ENCODE measurements at regions not wholly inside any gene's neighbourhood (a gene's known extent, or its start where the extent isn't known, plus 50 kb on each side); places are given as distances from the start of the nearest gene placed in this dataset.
"Not testable (repeated sequence)": the region's sequence is repeated elsewhere in the genome, so short reads cannot be mapped to it uniquely, and the experiment has no call there.

DNA sequence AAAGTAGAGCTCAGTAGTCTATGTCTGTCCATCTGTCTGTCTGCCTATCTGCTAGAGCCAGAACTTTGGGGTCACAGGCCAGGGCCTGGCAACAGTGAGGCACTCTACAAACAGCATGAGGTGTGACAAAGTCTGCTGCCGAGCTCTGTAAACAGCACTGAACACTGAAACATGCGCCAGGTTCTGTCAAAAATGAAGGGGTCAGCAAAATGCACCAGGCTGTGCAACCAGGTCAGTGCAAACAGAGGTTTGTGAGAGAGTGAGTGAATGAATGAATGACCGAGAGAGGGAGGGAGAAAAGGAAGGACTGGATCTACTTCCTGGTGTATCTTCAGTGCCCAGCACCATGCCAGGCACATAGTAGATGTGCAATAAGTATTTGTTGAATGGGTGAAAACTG lies 1957.8 kb downstream of the FOXD4L5 start:
- not testable (repeated sequence) for H3K27me3 ChIP-seq, H3K4me1 ChIP-seq, H3K4me3 ChIP-seq, H3K27ac ChIP-seq, H3K9me3 ChIP-seq, H3K36me3 ChIP-seq
- DNase-seq (ENCODE audit: low spot score): peak; percentile 30

DNA sequence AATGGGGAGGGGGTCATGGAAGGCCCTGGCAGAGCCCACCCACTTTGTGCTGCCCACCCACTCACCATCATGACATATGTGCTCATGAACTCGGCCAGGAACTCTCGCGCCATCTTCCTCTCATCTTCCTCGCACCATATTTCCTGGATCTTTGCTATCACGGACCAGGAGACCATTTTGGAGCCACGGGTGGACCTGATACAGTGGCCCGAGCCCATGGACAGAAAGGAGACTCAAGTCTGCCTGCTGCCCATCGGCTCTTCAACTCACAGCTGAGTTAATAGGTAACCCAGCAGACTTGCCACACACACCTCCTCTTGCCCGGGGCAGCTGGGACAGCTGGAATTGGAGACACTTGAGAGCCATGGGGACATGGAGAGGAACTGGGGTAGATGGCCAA lies 1958.3 kb downstream of the FOXD4L5 start:
- not testable (repeated sequence) for H3K4me1 ChIP-seq, H3K36me3 ChIP-seq, H3K9me3 ChIP-seq, H3K4me3 ChIP-seq, H3K27me3 ChIP-seq, H3K27ac ChIP-seq
- DNase-seq (ENCODE audit: low spot score): peak; percentile 13

DNA sequence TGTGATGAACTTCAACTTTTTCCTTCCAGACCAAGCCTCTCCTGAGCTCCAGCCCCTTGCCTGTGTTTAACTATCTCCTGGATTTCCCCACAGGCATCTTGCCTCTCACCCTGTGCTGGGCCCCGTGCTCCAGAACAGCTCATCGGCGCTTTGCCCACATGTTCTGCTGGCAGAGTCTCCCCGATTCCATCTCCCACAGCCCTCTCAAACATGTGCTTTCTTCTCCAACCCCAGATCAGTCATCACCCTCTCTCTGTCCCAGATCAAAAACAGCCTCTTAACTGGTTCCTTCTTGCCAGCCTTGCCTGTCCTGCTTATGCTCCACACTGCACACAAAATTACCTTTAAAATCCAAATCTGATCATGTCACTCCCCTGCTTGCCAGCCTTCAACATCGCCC lies 1959.3 kb downstream of the FOXD4L5 start:
- H3K9me3 ChIP-seq, H3K4me1 ChIP-seq, H3K36me3 ChIP-seq, H3K27me3 ChIP-seq, H3K4me3 ChIP-seq: not testable (repeated sequence)
- peak; percentile 59 for DNase-seq (ENCODE audit: low spot score)
- peak overlapping the region in 1 of 2 donors; percentile 61 for H3K27ac ChIP-seq

DNA sequence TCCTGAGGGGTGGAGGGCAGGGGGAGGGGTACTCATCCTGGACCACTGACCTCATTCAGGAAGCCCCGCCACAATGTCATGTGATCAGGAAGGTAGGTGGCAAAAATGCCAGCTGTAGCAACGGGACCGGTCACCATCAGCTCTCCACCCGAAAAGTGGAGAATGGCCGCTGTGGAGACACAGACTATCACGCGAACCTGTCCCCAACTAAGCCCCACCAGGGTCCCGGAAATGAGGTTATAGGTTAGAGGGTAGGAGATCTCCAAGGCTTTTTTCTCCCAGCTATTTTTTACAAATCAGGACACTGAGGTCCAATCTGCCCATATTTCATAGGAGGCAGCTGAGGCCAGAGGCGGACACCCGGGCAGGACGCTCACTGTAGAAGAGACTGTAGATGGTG lies 1966.9 kb downstream of the FOXD4L5 start:
- peak; percentile 52 for DNase-seq (ENCODE audit: low spot score)
- not testable (repeated sequence) for H3K36me3 ChIP-seq, H3K27ac ChIP-seq, H3K4me1 ChIP-seq, H3K27me3 ChIP-seq, H3K4me3 ChIP-seq, H3K9me3 ChIP-seq

DNA sequence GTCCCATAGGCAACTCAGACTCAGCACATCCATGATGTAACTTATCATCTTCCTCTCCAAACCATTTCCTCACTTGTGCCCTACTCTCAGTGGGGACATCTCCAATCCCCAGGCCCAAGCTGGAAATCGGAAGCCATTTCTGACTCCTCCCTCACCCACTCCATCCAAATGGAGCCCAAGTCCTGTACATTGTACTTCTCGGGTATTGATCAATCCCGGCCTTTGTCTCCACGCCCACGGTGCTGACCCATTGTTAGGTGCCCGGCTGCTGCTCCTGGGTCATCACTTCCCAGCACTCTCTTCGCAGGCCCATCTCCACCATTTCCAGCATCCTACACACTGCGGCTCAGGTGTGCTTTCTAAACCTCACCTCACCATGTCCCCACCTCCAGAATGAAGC lies 1969.6 kb downstream of the FOXD4L5 start:
- DNase-seq (ENCODE audit: low spot score): peak; percentile 46

DNA sequence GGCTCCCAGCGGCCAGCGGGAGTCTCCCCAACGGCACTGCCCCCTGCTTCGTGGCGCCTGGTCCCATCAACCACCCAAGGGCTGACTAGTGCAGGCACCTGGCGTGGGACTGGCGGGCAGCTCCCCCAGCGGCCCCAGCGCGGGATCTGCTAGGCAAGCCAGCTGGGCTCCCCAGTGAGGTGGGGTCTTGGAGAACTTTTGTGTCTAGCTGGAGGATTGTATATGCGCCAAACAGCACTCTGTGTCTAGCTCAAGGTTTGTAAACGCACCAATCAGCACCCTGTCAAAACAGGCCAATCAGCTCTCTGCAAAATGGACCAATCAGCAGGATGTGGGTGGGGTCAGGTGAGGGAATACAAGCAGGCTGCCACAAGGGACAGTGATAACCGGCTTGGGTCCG lies 1988.2 kb downstream of the FOXD4L5 start:
- DNase-seq (ENCODE audit: low spot score); H3K27ac ChIP-seq; H3K36me3 ChIP-seq; H3K4me1 ChIP-seq; H3K9me3 ChIP-seq; H3K4me3 ChIP-seq; H3K27me3 ChIP-seq: not testable (repeated sequence)

More for the DNA sequence above, 1969.6 kb downstream of the FOXD4L5 start:
- H3K4me1 ChIP-seq, H3K27ac ChIP-seq, H3K9me3 ChIP-seq, H3K27me3 ChIP-seq, H3K4me3 ChIP-seq, H3K36me3 ChIP-seq: not testable (repeated sequence)

DNA sequence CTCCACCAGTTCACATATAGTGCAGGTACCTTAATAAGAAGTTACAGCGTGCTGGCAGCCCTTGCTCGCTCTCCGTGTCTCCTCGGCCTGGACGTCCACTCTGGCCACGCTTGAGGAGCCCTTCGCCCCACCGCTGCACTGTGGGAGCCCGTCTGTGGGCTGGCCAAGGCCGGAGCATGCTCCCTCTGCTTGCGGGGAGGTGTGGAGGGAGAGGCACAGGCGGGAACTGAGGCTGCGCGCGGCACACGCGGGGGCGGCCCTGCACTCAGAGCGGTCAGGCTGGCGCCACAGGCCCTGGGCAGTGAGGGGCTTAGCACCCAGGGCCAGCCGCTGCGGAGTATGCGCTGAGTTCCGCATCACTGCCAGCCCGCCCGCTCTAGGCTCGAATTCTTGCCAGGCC lies 1988.6 kb downstream of the FOXD4L5 start:
- not testable (repeated sequence) for H3K27me3 ChIP-seq; H3K27ac ChIP-seq; DNase-seq (ENCODE audit: low spot score); H3K4me3 ChIP-seq; H3K4me1 ChIP-seq; H3K36me3 ChIP-seq; H3K9me3 ChIP-seq

DNA sequence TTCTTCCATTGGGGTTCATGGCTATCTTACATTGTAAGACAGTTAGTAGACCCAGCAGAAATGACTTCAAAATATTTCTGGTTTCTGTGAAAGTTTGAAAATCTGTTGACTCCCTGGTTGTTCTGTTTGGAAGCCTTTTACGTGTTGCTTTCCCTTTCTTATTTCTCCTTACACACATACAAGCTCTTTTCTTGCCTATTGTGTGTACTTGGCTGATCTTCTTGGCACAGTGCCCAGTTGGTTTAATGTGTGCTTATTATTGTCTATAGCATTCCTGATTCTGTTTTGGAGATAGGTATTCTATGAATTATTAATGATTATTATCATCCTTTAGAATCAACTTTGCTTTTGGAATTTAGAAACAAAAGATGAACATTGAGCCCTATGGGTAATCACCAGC lies 1995.0 kb downstream of the FOXD4L5 start:
- H3K4me3 ChIP-seq; DNase-seq (ENCODE audit: low spot score); H3K27ac ChIP-seq; H3K9me3 ChIP-seq; H3K36me3 ChIP-seq; H3K27me3 ChIP-seq; H3K4me1 ChIP-seq: not testable (repeated sequence)

All from right atrium auricular region (tissue), 2 donors.